Calu3 (cell line): ENCODE measurements at regions not wholly inside any gene's neighbourhood (a gene's known extent, or its start where the extent isn't known, plus 50 kb on each side); places are given as distances from the start of the nearest gene placed in this dataset.

Experiments
- BruUV-seq: library from RNA; stranded (reverse); fragments of 400-500 nt; replicated peaks from 2 replicates; lab custom pipeline; 2021; lab: Mats Ljungman, UMichigan
- CTCF ChIA-PET: fragments of 300-600 bp; sonication (Branson Sonifier 250); formaldehyde crosslinking; loops from one replicate; lab custom pipeline; 2022; ENCODE audit warnings: antibody characterized with exemption; lab: Charles Lee
- DNase-seq: peaks from one replicate; pipeline ENCODE4 v3.0.0; 2022
- H3K27ac Mint-ChIP-seq: one replicate; pipeline ENCODE4 v1.8.0; 2022; ENCODE audit warnings: mixed read lengths; ENCODE audit not compliant: unreplicated experiment
- H3K27me3 Mint-ChIP-seq: one replicate; pipeline ENCODE4 v1.8.0; 2022; ENCODE audit warnings: mixed read lengths; ENCODE audit not compliant: unreplicated experiment
- H3K36me3 Mint-ChIP-seq: one replicate; pipeline ENCODE4 v1.8.0; 2022; ENCODE audit warnings: mild to moderate bottlenecking, moderate library complexity, mixed read lengths; ENCODE audit not compliant: insufficient read depth, unreplicated experiment
- H3K4me1 Mint-ChIP-seq: one replicate; pipeline ENCODE4 v1.8.0; 2022; ENCODE audit warnings: mild to moderate bottlenecking, low read depth, mixed read lengths; ENCODE audit not compliant: unreplicated experiment
- H3K4me3 Mint-ChIP-seq: one replicate; pipeline ENCODE4 v1.8.0; 2022; ENCODE audit warnings: mild to moderate bottlenecking, low read depth, moderate library complexity, mixed read lengths; ENCODE audit not compliant: unreplicated experiment
- H3K9me3 Mint-ChIP-seq: one replicate; pipeline ENCODE4 v1.8.0; 2022; ENCODE audit warnings: low read depth, mixed read lengths; ENCODE audit not compliant: unreplicated experiment
- intact Hi-C: fragments of 100-400 bp; cut with micrococcal nuclease; formaldehyde crosslinking; loops from one replicate; pipeline ENCODE4 v1.10.0; 2022; ENCODE audit not compliant: unreplicated experiment
- TF ChIP-seq, protein P1 (sequence below): fragments of 200-600 bp; IDR thresholded peaks from one replicate; pipeline ENCODE4 v1.8.0; 2022; ENCODE audit warnings: antibody characterized with exemption; ENCODE audit not compliant: unreplicated experiment

DNA sequence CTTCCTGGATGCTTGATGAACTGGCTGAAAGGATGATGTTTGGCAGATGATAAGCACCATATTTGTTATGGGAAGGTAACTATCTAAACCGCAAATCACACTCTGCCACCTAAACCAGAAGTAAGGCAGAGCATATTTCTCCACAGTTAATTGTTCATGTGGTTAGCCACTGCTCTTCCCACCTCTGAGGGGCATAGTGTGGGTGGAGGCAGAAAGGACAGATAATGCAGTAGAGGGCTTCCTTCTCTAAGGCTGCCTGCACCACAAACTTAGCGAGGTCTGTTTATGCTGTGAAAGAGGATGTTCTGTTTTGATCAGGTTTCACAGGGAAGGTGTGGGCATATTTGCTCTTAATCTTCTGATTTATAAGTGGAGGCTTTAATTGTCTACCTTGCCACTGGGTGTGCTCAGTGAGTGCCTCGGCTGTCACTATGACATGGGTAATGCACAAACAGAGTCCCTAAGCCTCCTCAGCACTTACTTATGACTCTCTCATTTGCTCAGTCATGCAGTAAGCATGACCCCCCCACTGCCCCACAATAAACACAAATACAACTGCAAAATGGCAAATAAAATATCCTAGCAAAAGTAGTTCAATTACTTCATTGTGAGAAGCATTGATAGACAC is 401.0 kb downstream of the TMA16 start:
- no peak for DNase-seq
- no TSS peak for BruUV-seq
- CTCF ChIA-PET: no interaction called here
- H3K27ac Mint-ChIP-seq: no peak overlapping the region
- peaks cover 2% of the 10 kb centered on the region for H3K9me3 Mint-ChIP-seq
- H3K36me3 Mint-ChIP-seq: no peaks in the 10 kb centered on the region
- intact Hi-C loops: no loop called here
- TF ChIP-seq, protein P1, sequence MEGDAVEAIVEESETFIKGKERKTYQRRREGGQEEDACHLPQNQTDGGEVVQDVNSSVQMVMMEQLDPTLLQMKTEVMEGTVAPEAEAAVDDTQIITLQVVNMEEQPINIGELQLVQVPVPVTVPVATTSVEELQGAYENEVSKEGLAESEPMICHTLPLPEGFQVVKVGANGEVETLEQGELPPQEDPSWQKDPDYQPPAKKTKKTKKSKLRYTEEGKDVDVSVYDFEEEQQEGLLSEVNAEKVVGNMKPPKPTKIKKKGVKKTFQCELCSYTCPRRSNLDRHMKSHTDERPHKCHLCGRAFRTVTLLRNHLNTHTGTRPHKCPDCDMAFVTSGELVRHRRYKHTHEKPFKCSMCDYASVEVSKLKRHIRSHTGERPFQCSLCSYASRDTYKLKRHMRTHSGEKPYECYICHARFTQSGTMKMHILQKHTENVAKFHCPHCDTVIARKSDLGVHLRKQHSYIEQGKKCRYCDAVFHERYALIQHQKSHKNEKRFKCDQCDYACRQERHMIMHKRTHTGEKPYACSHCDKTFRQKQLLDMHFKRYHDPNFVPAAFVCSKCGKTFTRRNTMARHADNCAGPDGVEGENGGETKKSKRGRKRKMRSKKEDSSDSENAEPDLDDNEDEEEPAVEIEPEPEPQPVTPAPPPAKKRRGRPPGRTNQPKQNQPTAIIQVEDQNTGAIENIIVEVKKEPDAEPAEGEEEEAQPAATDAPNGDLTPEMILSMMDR: no peak
- no peak overlapping the region for H3K4me3 Mint-ChIP-seq
- no peaks in the 10 kb centered on the region for H3K27me3 Mint-ChIP-seq
- no peaks in the 10 kb centered on the region for H3K4me1 Mint-ChIP-seq

DNA sequence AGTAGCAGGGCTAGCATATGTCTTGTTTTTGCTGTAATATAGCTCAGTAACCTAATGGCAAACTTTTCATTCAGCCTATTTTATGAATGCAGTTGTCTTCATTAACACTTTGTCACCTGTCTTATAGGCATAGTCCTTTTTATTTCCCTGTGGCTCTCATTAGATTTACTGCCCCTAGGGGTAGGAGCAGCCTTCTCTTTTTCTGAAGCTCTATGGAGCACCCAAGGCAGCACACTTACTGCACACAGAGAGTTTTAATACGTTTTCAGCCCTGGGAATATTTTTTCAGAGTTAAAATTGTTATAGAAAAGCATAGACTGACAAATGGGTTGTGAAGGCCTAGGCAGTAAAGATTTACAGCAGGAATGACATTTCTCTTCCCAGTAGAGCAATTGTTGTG is 406.8 kb downstream of the TMA16 start:
- TF ChIP-seq, protein P1: no peak
- Mint-ChIP-seq H3K27me3 (no peaks in the 10 kb centered on the region), H3K36me3 (no peaks in the 10 kb centered on the region), H3K4me1 (no peaks in the 10 kb centered on the region), H3K9me3 (peaks cover 2% of the 10 kb centered on the region), H3K4me3 (no peak overlapping the region), H3K27ac (no peak overlapping the region)
- no TSS peak for BruUV-seq
- intact Hi-C loops: no loop called here
- CTCF ChIA-PET: no interaction called here
- DNase-seq: no peak

DNA sequence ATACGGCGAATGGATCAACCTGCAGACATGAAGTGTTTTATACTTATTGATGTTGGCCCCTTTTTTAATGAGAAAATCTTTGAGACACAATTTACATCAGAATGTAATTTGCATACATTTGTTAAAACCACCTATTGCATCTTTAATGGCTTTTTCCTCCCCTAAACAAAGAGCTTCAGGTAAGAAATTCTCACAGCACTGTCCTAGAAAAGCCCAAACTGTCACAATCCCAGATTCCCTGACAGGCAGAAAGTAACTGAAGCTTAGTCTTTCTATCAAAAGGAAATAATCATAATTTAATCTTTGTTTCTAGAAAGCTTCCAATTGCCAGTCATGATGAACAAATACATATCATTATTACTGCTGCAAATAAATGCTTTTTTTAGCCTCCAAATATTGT is 407.9 kb downstream of the TMA16 start:
- TF ChIP-seq, protein P1: no peak
- CTCF ChIA-PET: interaction anchor here (0.5 kb wide), 1 partner anchor 33 kb away, joined by 9 read pairs; no protein-coding TSS in a partner anchor
- intact Hi-C loops: no loop called here
- H3K4me3 Mint-ChIP-seq: no peak overlapping the region
- DNase-seq: no peak
- H3K36me3 Mint-ChIP-seq: no peaks in the 10 kb centered on the region
- H3K9me3 Mint-ChIP-seq: no peaks in the 10 kb centered on the region
- H3K27ac Mint-ChIP-seq: no peak overlapping the region
- no peaks in the 10 kb centered on the region for H3K4me1 Mint-ChIP-seq
- no TSS peak for BruUV-seq
- H3K27me3 Mint-ChIP-seq: no peaks in the 10 kb centered on the region

DNA sequence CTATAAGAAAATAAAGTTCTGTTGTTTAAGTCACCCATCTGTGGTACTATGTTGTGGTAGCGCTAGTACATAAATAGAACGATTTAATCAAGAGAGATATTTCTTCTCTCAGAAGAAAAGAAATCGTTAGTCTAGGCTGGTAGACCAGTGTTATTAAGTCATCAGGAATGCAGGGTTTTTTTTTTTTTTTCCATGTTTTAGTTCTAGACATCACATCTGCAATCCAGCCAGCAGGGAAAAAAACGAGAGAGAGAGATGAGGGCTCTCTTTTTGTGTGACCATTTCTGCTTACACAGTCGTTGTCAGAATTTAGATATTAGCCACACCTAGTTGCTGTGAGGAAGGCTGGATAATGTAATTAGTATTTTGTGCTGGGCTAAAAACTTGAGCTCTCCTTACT is 417.4 kb downstream of the TMA16 start:
- no peak for DNase-seq
- TF ChIP-seq, protein P1: no peak
- Mint-ChIP-seq H3K27me3 (no peaks in the 10 kb centered on the region), H3K27ac (no peak overlapping the region), H3K4me1 (no peaks in the 10 kb centered on the region), H3K36me3 (no peaks in the 10 kb centered on the region), H3K4me3 (no peak overlapping the region), H3K9me3 (no peaks in the 10 kb centered on the region)
- CTCF ChIA-PET: no interaction called here
- BruUV-seq: no TSS peak
- intact Hi-C loops: no loop called here
